Sigmoid colon (tissue), 4 donors: ENCODE measurements at regions not wholly inside any gene's neighbourhood (a gene's known extent, or its start where the extent isn't known, plus 50 kb on each side); places are given as distances from the start of the nearest gene placed in this dataset.

Experiments used
- EP300 ChIP-seq, 4 donors: sonication (generic); formaldehyde crosslinking; IDR thresholded peaks; one replicate each; pipeline ENCODE4 v1.6.1; 2017; ENCODE audit warnings: antibody characterized with exemption in 4 of 4
- POLR2A ChIP-seq, 2 donors: fragments of 450-650 bp; IDR thresholded peaks; one replicate each; pipeline ENCODE4 v1.6.1; 2016; ENCODE audit warnings: antibody characterized with exemption in 2 of 2, mild to moderate bottlenecking in 2 of 2, moderate library complexity in 2 of 2

- TF ChIP-seq EP300 (IDR thresholded peaks at IDR 0.05) (no peak), POLR2A (IDR thresholded peaks at IDR 0.05) (no peak)
Measured at GRCh38 chr1:181264821-181265220, 176.3 kb downstream of the IER5 start.
